SU-DHL-6 (cell line): ENCODE measurements at regions not wholly inside any gene's neighbourhood (a gene's known extent, or its start where the extent isn't known, plus 50 kb on each side); places are given as distances from the start of the nearest gene placed in this dataset.

Experiments
- H2AFZ ChIP-seq: fragments of 200-600 bp; sonication (generic); 2 replicates; pipeline ENCODE4 v1.6.1; 2014; ENCODE audit warnings: low read depth, mild to moderate bottlenecking, moderate library complexity, mixed read lengths, antibody characterized with exemption, low read length; ENCODE audit not compliant: severe bottlenecking
- H3F3A ChIP-seq: fragments of 200-600 bp; shearing (Covaris generic); 2 replicates; pipeline ENCODE4 v1.6.0; 2016; ENCODE audit warnings: antibody characterized with exemption, mild to moderate bottlenecking; ENCODE audit not compliant: insufficient read depth
- H3K27ac ChIP-seq: fragments of 200-600 bp; sonication (generic); 2 replicates; pipeline ENCODE4 v1.5.1; 2016; ENCODE audit warnings: low read depth, mild to moderate bottlenecking, low read length, moderate library complexity, mixed read lengths
- H3K27me3 ChIP-seq: fragments of 200-600 bp; sonication (generic), shearing (Covaris generic); 2 replicates; pipeline ENCODE4 v1.6.0; 2014; ENCODE audit warnings: mild to moderate bottlenecking, low read length
- H3K36me3 ChIP-seq: fragments of 200-600 bp; sonication (generic); 2 replicates; pipeline ENCODE4 v1.6.1; 2014; ENCODE audit warnings: mild to moderate bottlenecking, low read length, mixed read lengths
- H3K4me2 ChIP-seq: fragments of 300-600, 200-600 bp; shearing (Covaris generic), sonication (generic); 2 replicates; pipeline ENCODE4 v1.6.0; 2014; ENCODE audit warnings: low read length, low read depth, mild to moderate bottlenecking; ENCODE audit not compliant: poor library complexity, severe bottlenecking
- H3K4me3 ChIP-seq: fragments of 200-600 bp; sonication (generic); 2 replicates; pipeline ENCODE4 v1.5.1; 2014; ENCODE audit warnings: antibody characterized with exemption, low read length, mild to moderate bottlenecking, mixed read lengths; ENCODE audit not compliant: insufficient read depth, poor library complexity, severe bottlenecking
- H3K79me2 ChIP-seq: fragments of 200-600 bp; sonication (generic); 2 replicates; pipeline ENCODE4 v1.6.1; 2014; ENCODE audit warnings: mild to moderate bottlenecking, low read length, moderate library complexity; ENCODE audit not compliant: insufficient read depth
- H3K9ac ChIP-seq: fragments of 200-600 bp; sonication (generic); 2 replicates; pipeline ENCODE4 v1.7.0; 2014; ENCODE audit warnings: mild to moderate bottlenecking, low read length
- H3K9me2 ChIP-seq: fragments of 200-600 bp; sonication (generic); replicated peaks from 2 replicates; pipeline ENCODE4 v1.6.1; 2014; ENCODE audit warnings: low read length; ENCODE audit not compliant: insufficient read depth
- H3K9me3 ChIP-seq: fragments of 200-600 bp; sonication (generic); 2 replicates; pipeline ENCODE4 v1.6.1; 2014; ENCODE audit warnings: low read length, mixed read lengths; ENCODE audit not compliant: insufficient read depth
- H4K20me1 ChIP-seq: fragments of 200-600 bp; sonication (generic); 2 replicates; pipeline ENCODE4 v1.6.1; 2014; ENCODE audit warnings: low read depth, mild to moderate bottlenecking, antibody characterized with exemption, low read length, moderate library complexity, mixed read lengths
- EZH2phosphoT487 ChIP-seq: fragments of 200-600 bp; sonication (generic), shearing (Covaris generic); conservative IDR thresholded peaks from 2 replicates; pipeline ENCODE4 v1.6.1; 2018; ENCODE audit warnings: mild to moderate bottlenecking, antibody characterized with exemption, low read length, moderate library complexity, mixed read lengths
- TF ChIP-seq, protein P1 (sequence below): fragments of 200-600 bp; sonication (generic); IDR thresholded peaks from one replicate; pipeline ENCODE4 v1.5.1; 2017; ENCODE audit warnings: antibody characterized with exemption, mild to moderate bottlenecking, low read length, moderate library complexity; ENCODE audit not compliant: insufficient read depth, poor library complexity, severe bottlenecking

DNA sequence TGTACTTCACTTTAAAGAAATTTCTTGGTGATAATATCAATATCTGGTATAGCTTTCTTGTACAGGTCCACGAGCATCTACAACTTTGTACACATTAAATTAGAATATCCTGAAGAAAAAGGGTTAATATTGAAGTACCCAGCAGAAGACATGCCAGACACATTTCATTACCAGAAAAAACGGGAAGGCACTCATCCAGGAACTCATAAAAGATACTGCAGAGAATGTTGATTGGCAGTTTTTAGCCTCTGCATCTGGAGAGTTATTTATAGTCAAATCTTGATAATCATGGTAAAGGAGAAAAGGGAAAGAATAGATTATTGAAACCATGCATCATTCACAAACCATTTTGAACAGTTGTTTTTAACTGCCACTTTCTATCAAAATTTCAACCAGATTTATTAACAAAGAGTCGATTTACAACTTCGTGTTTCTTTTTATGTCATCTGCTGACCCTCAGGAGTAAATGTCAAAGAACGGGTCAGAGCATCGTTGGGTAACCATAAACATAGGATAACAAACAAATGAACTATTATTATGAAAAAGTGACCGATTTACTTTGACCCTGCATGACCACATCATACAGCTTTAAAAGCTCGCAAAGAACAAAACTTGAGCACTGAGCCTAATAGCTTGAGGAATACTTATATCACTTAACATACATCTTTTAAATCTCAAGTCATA lies 229.2 kb upstream of the SGK1 start:
- Histone ChIP-seq H3K9me2 (no peaks in the 10 kb centered on the region), H3K9me3 (no peaks in the 10 kb centered on the region), H3K36me3 (no peaks in the 10 kb centered on the region), H3K9ac (no peak overlapping the region), H2AFZ (no peak overlapping the region), H3F3A (no peaks in the 10 kb centered on the region), H3K27me3 (no peaks in the 10 kb centered on the region), H3K27ac (no peak overlapping the region), H3K4me3 (no peak overlapping the region), H3K79me2 (no peaks in the 10 kb centered on the region), H3K4me2 (no peak overlapping the region), H4K20me1 (no peaks in the 10 kb centered on the region)
- TF ChIP-seq EZH2phosphoT487 = no peak
- TF ChIP-seq, protein P1, sequence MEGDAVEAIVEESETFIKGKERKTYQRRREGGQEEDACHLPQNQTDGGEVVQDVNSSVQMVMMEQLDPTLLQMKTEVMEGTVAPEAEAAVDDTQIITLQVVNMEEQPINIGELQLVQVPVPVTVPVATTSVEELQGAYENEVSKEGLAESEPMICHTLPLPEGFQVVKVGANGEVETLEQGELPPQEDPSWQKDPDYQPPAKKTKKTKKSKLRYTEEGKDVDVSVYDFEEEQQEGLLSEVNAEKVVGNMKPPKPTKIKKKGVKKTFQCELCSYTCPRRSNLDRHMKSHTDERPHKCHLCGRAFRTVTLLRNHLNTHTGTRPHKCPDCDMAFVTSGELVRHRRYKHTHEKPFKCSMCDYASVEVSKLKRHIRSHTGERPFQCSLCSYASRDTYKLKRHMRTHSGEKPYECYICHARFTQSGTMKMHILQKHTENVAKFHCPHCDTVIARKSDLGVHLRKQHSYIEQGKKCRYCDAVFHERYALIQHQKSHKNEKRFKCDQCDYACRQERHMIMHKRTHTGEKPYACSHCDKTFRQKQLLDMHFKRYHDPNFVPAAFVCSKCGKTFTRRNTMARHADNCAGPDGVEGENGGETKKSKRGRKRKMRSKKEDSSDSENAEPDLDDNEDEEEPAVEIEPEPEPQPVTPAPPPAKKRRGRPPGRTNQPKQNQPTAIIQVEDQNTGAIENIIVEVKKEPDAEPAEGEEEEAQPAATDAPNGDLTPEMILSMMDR = no peak

DNA sequence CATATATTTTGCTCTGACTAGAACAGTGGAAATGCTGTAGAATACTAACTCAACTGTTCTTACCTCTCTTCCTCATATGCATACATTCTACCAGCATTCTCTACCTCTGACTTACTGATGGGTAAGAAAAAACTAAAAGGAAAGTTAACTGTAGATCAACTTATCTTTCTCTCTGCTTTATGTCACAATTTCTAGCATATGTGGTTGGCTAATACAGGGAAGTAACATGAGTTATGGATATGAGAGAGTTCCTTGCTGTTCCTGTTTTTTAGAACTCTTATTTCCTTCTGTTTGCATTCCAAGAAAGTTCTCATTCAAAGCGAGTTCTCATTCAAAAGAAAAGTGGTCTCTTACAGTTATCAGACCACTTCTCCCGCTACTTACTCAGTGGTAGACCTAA lies 226.8 kb upstream of the SGK1 start:
- no peak overlapping the region for H3K4me3 ChIP-seq
- no peaks in the 10 kb centered on the region for H4K20me1 ChIP-seq
- H3K79me2 ChIP-seq = no peaks in the 10 kb centered on the region
- H2AFZ ChIP-seq = no peak overlapping the region
- no peak overlapping the region for H3K9ac ChIP-seq
- no peaks in the 10 kb centered on the region for H3K27me3 ChIP-seq
- no peak overlapping the region for H3K4me2 ChIP-seq
- no peaks in the 10 kb centered on the region for H3K36me3 ChIP-seq
- no peaks in the 10 kb centered on the region for H3K9me3 ChIP-seq
- H3K9me2 ChIP-seq = no peaks in the 10 kb centered on the region
- no peak overlapping the region for H3K27ac ChIP-seq
- TF ChIP-seq, protein P1 = no peak
- no peak for TF ChIP-seq EZH2phosphoT487
- H3F3A ChIP-seq = no peaks in the 10 kb centered on the region

DNA sequence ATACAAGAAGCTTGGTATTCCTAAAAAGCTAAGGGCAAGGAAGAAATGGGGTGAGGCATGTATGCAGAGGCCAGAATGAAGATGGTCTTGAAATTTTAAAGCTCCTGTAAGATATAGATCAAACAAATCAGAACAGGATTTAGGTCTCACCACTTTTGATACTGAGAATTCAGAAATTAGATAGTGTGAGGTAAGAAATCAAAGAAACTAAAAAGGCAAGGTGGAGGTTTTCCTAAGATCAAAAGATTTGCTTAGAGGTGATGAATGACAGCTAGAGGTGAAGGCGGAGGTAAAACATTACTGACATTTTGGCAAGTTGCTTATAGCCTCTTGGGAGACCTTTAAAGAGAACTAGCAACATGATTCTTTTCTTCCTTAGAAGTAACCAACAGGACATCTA lies 225.2 kb upstream of the SGK1 start:
- Histone ChIP-seq H3F3A (no peaks in the 10 kb centered on the region), H3K9ac (no peak overlapping the region), H3K27me3 (no peaks in the 10 kb centered on the region), H3K4me2 (no peak overlapping the region), H4K20me1 (no peaks in the 10 kb centered on the region), H3K27ac (no peak overlapping the region), H3K9me2 (no peaks in the 10 kb centered on the region), H3K79me2 (no peaks in the 10 kb centered on the region), H3K9me3 (no peaks in the 10 kb centered on the region), H3K36me3 (no peaks in the 10 kb centered on the region), H2AFZ (no peak overlapping the region), H3K4me3 (no peak overlapping the region)
- TF ChIP-seq, protein P1 = no peak
- TF ChIP-seq EZH2phosphoT487 = no peak
